IPS-20b (cell line): ENCODE measurements at regions not wholly inside any gene's neighbourhood (a gene's known extent, or its start where the extent isn't known, plus 50 kb on each side); places are given as distances from the start of the nearest gene placed in this dataset.
"Not testable (repeated sequence)": the region's sequence is repeated elsewhere in the genome, so short reads cannot be mapped to it uniquely, and the experiment has no call there.

Source experiments
- H3K27ac ChIP-seq: one replicate; pipeline ENCODE4 v1.5.1; 2013; ENCODE audit warnings: low read length
- H3K27me3 ChIP-seq: 2 replicates; pipeline ENCODE4 v1.6.1; 2013; ENCODE audit warnings: mild to moderate bottlenecking, low read length, inconsistent platforms; ENCODE audit not compliant: insufficient read depth
- H3K36me3 ChIP-seq: 2 replicates; pipeline ENCODE4 v1.6.1; 2013; ENCODE audit warnings: low read depth, mild to moderate bottlenecking, inconsistent platforms, low read length, moderate library complexity; ENCODE audit not compliant: insufficient read depth
- H3K4me1 ChIP-seq: 2 replicates; pipeline ENCODE4 v1.6.1; 2013; ENCODE audit warnings: mild to moderate bottlenecking, control low read depth, inconsistent platforms, low read length, moderate library complexity; ENCODE audit not compliant: insufficient read depth
- H3K4me3 ChIP-seq: 2 replicates; pipeline ENCODE4 v1.5.1; 2013; ENCODE audit warnings: mild to moderate bottlenecking, low read length, inconsistent platforms
- H3K9ac ChIP-seq: 2 replicates; pipeline ENCODE4 v1.6.1; 2013; ENCODE audit warnings: low read depth, mild to moderate bottlenecking, inconsistent platforms, low read length, moderate library complexity
- H3K9me3 ChIP-seq: 2 replicates; pipeline ENCODE4 v1.6.1; 2013; ENCODE audit warnings: mild to moderate bottlenecking, low read depth, low read length, inconsistent platforms; ENCODE audit not compliant: insufficient read depth

DNA sequence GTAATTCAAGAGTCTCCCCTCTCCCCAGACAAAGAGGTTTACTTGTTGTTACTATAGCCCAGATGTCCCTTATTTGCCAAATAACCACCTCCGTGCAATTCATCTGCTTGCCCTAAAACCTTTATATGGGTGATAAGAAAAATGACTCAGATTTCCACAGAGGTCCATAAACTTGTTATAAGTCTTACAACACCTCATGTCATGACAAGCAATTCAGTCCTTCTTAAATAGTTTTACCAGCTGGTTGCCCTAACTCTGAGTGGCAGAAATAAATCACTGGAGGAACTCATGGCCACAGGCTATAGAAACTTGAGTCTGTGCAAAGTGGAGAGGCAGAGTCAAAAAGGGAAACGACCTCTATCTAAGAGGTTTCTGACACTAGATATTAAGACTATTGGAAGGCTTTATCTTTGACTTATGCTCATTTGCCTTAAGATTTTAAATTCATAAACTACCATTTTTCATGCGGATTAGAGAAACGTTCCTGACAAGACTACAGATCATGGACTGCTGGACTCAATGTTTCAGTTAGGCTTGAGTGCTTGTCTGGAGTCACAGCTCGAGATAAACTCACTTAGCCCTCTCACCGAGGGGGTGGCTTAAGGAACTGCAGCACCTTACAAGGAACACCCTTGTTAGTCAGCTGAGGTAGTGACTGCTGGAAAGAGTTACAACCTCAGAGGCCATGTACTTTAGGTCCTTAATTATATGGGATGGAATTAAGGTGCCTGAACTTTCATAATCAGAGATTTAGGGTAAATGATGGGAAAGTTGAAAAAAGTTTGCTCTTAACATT is 662.5 kb upstream of the USP24 start:
- Histone ChIP-seq H3K27ac (no peak overlapping the region), H3K9ac (no peak overlapping the region), H3K36me3 (no peaks in the 10 kb centered on the region), H3K4me1 (no peaks in the 10 kb centered on the region), H3K9me3 (no peaks in the 10 kb centered on the region), H3K27me3 (no peaks in the 10 kb centered on the region), H3K4me3 (no peak overlapping the region)

DNA sequence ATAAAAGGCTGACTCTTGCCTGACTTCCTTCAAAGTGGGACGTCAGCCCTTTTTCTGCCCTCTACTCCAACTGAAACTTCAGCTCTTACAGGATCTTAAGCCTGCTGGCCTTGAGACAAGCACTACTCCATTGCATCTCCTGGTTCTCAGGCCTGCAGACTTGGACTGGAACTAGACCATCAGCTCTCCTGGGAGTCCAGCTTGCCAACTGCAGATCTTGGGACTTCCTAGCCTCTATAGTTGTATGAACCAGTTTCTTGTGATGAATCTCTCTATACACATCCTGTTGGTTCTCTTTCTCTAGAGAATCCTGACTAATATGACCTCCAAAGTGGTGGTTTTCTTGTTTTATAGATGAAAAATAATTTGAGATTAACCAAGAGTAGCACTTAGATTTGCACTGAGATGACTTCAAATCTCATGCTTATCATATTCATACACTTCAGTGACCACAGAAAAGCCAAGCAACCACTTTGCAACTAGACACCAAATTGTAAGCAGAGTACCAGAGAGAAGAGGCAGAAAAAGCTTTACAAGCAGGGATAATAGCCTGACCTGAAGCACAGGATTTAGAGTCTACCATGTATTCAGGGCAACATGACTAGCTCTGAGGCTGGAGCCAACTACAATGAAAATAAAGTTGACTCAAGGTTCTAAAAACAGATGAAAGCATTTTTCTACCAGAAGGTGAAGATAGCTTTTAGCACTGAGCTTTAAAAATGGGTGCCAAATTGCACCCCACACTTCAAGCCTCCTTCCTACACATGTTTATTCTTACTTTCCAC is 661.3 kb upstream of the USP24 start:
- Histone ChIP-seq H3K27ac (no peak overlapping the region), H3K4me3 (no peak overlapping the region), H3K9ac (no peak overlapping the region), H3K27me3 (no peaks in the 10 kb centered on the region), H3K36me3 (no peaks in the 10 kb centered on the region), H3K4me1 (no peaks in the 10 kb centered on the region), H3K9me3 (no peaks in the 10 kb centered on the region)

DNA sequence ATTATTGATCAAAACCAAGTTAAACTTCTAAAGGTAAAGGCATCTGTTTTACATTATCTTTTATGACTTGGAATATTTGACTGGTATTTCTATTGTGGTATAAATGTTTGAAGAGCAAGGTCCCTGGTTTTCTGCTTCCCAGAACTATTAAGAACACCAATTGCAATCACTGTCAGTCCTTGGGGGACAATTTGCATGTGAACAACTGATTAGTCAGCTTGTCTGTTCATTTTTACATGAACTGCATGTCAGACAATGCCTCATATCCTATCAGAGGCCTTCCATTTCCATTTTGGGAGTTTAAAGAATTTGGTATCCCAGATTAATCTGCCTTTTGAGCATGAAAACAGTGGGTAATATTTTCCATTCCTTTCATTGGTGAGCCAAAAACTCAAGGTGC is 654.9 kb upstream of the USP24 start:
- H3K27ac ChIP-seq: no peak overlapping the region
- H3K27me3 ChIP-seq: no peaks in the 10 kb centered on the region

DNA sequence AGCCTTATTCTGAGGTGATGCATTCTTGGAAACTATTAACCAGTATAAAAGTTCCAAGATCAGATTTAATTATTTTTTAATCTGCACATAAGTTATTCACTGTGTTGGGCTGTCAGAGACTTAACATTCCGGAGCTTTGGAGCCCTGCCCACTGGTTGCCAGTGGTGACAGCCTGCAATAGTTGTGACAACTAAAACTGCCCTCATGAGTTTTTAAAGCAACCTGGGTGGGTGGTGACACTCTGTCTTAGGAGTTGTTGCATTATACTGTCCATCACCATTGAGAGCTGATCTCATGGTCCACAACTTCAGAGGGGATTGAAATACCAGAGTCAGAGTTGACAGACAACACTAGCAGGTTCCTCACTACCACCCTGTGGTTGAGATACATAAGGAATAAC is 653.9 kb upstream of the USP24 start:
- Histone ChIP-seq H3K27me3 (no peaks in the 10 kb centered on the region), H3K9ac (no peak overlapping the region), H3K4me3 (no peak overlapping the region), H3K36me3 (no peaks in the 10 kb centered on the region), H3K9me3 (no peaks in the 10 kb centered on the region), H3K4me1 (no peaks in the 10 kb centered on the region), H3K27ac (no peak overlapping the region)

More for the DNA sequence above, 654.9 kb upstream of the USP24 start:
- Histone ChIP-seq H3K4me1 (no peaks in the 10 kb centered on the region), H3K36me3 (no peaks in the 10 kb centered on the region), H3K4me3 (no peak overlapping the region), H3K9me3 (no peaks in the 10 kb centered on the region), H3K9ac (no peak overlapping the region)

DNA sequence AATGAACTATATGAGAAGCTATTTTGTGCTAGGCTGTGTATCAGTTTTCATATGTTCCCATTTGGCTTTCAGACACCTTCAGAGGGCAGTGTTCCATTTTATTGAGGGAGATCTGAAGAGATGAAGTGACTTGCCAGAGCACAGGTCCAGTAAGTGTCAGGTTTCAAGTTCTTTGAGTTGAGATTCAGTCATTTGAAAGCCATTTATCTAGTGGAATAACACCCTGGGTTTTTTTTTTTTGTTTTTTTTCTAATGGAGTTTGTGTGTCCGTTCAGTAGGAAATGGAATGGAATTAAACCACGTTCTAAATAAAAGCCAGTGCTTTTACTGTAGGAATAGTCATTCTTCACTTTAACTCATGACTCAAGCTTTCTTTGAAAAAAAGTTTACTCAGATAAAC is 652.9 kb upstream of the USP24 start:
- Histone ChIP-seq H3K9me3 (no peaks in the 10 kb centered on the region), H3K9ac (no peak overlapping the region)

DNA sequence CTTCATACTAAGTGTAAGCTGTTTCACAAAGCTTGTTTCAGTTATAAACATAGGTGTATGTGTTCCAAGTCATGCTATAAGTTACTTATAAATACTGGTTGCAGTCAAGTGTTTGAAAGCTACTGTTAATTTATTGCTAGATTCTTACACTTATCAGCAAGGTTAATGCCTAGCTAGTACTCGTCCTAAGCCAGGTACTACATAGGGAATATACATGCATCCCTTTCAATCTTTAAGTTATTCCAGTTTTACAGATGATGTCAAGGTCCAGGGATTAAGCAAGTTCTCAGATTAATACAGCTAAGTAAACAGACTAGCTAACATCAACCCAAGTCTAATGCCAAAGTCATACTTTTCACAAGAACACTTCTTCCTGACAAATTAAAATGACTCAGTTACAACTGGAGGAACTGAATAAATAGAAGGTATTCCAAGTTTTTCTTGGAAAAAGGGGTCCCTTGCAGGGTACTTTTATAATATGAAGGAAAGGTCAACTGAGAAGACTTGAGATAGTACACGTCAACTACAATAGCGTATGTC is 652.2 kb upstream of the USP24 start:
- no peaks in the 10 kb centered on the region for H3K4me1 ChIP-seq
- H3K36me3 ChIP-seq: no peaks in the 10 kb centered on the region
- H3K27me3 ChIP-seq: no peaks in the 10 kb centered on the region
- H3K4me3 ChIP-seq: no peak overlapping the region
- no peak overlapping the region for H3K9ac ChIP-seq
- H3K27ac ChIP-seq: no peak overlapping the region
- H3K9me3 ChIP-seq: no peaks in the 10 kb centered on the region

More for the DNA sequence above, 652.9 kb upstream of the USP24 start:
- no peaks in the 10 kb centered on the region for H3K4me1 ChIP-seq
- no peaks in the 10 kb centered on the region for H3K36me3 ChIP-seq
- no peak overlapping the region for H3K27ac ChIP-seq
- no peaks in the 10 kb centered on the region for H3K27me3 ChIP-seq
- no peak overlapping the region for H3K4me3 ChIP-seq

DNA sequence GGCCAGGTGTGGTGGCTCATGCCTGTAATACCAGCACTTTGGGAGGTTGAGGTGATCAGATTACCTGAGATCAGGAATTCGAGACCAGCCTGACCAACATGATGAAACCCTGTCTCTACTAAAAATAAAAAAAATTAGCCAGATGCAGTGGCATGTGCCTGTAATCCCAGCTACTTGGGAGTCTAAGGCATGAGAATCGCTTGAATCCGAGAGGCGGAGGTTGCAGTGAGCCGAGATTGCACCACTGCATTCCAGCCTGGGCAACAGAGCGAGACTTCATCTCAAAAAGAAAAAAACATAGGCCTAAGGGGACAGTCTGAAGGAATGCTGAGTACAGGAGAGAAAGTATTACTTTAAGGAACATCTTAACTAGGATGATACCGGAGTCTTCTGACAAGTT is 650.6 kb upstream of the USP24 start:
- H3K27ac ChIP-seq, H3K9me3 ChIP-seq, H3K36me3 ChIP-seq, H3K27me3 ChIP-seq, H3K4me1 ChIP-seq, H3K4me3 ChIP-seq, H3K9ac ChIP-seq: not testable (repeated sequence)

DNA sequence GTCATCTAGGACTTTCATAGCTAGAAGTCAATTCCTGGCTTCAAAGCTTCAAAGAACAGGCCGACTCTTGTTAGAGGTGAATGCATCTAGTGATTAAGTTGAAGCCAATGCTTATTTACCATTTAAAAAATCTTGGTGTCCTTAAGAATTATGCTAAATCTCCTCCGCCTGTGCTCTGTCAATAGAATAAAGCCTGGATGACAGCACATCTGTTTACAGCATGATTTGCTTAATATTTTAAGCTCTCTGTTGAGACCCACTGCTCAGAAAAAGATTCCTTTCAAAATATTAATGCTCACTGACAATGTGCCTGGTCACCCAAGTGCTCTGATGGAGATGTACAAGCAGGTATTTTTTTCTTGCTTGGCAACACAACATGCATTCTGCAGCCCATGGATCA is 649.1 kb upstream of the USP24 start:
- Histone ChIP-seq H3K9me3 (no peaks in the 10 kb centered on the region), H3K9ac (no peak overlapping the region), H3K27me3 (no peaks in the 10 kb centered on the region), H3K4me3 (no peak overlapping the region), H3K27ac (no peak overlapping the region), H3K4me1 (no peaks in the 10 kb centered on the region), H3K36me3 (no peaks in the 10 kb centered on the region)

DNA sequence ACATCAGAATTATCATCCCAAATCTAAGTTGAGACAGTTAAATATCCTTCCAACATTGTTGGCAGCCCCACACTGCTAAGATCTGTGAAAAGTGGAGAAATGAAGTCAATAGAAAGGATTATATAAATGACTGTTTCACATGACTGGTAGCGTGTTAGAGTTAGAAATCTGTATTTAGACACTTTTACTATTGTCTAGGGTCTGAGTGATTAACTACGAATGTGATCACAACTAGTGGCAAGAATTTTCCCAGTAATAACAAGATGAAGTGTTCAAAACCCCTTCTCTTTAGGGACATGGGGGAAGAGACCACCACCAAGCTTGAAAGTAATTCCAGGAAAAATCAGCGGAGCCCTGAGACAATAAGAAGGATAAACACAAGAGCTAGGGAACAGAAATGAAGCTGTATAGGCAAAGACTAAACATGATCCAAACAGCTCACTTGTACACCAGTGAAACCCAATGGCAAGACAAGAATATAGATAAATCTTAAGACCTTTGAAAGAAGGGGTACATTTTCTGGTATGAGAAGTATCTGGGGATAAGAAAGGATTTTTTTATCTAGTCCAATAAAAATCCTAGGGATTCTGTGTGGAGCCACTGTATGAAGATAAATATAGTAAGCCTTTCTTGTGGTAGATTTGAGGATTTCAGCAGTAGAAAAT is 646.6 kb upstream of the USP24 start:
- Histone ChIP-seq H3K27me3 (no peaks in the 10 kb centered on the region), H3K4me1 (no peaks in the 10 kb centered on the region), H3K4me3 (no peak overlapping the region), H3K36me3 (no peaks in the 10 kb centered on the region), H3K9ac (no peak overlapping the region), H3K9me3 (no peaks in the 10 kb centered on the region), H3K27ac (no peak overlapping the region)

DNA sequence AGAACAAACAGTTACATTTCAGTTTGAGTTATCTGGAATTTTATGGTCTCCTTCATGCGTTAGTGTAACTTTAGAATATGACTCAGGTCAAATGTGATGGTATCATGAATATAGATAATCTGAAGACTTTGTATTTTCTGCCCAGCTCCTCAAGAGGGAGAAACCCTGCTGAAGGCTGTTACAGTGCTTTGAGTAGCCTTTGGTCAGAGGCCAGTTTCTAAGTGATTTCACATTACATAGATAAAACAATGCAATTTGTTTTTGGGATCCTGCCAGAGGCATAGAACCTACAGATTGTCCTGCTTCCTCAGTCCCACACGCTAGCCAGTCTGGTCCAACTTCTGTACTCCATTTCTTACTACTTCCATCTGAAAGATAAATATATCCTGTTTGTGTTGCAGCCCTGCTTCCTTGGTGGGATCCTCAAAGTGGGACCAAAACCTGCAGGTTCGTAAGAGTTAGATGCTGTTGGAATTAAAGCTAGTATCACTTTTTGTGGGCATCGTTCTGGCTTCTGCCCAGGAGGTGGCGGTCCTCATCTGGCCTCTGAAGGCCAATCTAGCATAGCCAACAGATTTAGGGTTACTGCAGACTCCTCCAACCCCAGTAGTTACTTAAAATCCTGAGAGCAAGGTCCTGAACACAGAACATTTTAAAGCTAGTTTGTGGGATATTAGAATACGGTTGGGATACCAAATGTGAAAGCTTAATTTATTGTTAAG is 645.8 kb upstream of the USP24 start:
- Histone ChIP-seq H3K27ac (no peak overlapping the region), H3K27me3 (no peaks in the 10 kb centered on the region)

DNA sequence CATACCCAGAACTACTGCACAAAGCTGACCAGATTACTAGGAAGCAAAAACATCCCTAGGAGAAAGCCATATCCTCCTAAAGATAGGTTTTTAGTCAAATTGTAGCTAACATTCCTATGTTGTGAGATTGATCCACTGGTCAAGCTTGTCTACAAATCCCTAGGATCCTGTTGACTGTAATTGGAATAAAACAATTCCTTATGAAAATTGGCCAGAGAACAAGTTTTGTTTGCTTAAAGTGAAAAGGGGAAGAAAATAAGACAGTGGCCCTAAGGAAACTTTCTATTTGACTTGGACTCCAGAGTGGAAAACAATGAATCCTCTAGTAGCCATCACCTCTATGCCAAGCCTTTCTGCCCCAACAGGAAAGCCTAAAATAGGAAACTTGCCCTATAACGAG is 645.2 kb upstream of the USP24 start:
- Histone ChIP-seq H3K4me3 (no peak overlapping the region), H3K27ac (no peak overlapping the region), H3K9me3 (no peaks in the 10 kb centered on the region), H3K4me1 (no peaks in the 10 kb centered on the region), H3K9ac (no peak overlapping the region), H3K36me3 (no peaks in the 10 kb centered on the region), H3K27me3 (no peaks in the 10 kb centered on the region)

More for the DNA sequence above, 645.8 kb upstream of the USP24 start:
- Histone ChIP-seq H3K9ac (no peak overlapping the region), H3K9me3 (no peaks in the 10 kb centered on the region), H3K4me1 (no peaks in the 10 kb centered on the region), H3K4me3 (no peak overlapping the region), H3K36me3 (no peaks in the 10 kb centered on the region)
